GM12878 (cell line): ENCODE measurements at regions not wholly inside any gene's neighbourhood (a gene's known extent, or its start where the extent isn't known, plus 50 kb on each side); places are given as distances from the start of the nearest gene placed in this dataset.

Experiments
- CBFB ChIP-seq: IDR thresholded peaks from 2 replicates; pipeline ENCODE4 v1.6.1; 2016; ENCODE audit warnings: antibody characterized with exemption, low read depth
- HDAC2 ChIP-seq: fragments of 200-600 bp; sonication (generic); IDR thresholded peaks from 2 replicates; pipeline ENCODE4 v1.6.1; 2017
- NR2C1 ChIP-seq: fragments of 450-650 bp; IDR thresholded peaks from 2 replicates; pipeline ENCODE4 v1.6.1; 2017; ENCODE audit warnings: antibody characterized with exemption, mild to moderate bottlenecking, moderate library complexity
- POLR2A ChIP-seq: IDR thresholded peaks from 2 replicates; pipeline ENCODE4 v1.6.1; 2011; ENCODE audit warnings: low read depth, mild to moderate bottlenecking, low read length
- TAF1 ChIP-seq: IDR thresholded peaks from 2 replicates; pipeline ENCODE4 v1.6.1; 2011; ENCODE audit warnings: mild to moderate bottlenecking, low read depth, low read length, borderline replicate concordance
- ZNF217 ChIP-seq: fragments of 450-650 bp; IDR thresholded peaks from 2 replicates; pipeline ENCODE4 v1.6.1; 2017; ENCODE audit warnings: antibody characterized with exemption, mild to moderate bottlenecking
- ZSCAN29 ChIP-seq: fragments of 450-650 bp; IDR thresholded peaks from 2 replicates; pipeline ENCODE4 v1.6.1; 2017; ENCODE audit warnings: mild to moderate bottlenecking, moderate library complexity
- TF ChIP-seq, protein P1 (sequence below): IDR thresholded peaks from 2 replicates; pipeline ENCODE4 v1.6.1; 2011; ENCODE audit warnings: mild to moderate bottlenecking, low read depth, low read length, moderate library complexity; ENCODE audit not compliant: insufficient replicate concordance
- TF ChIP-seq, protein P2 (sequence below): IDR thresholded peaks from 2 replicates; pipeline ENCODE4 v1.6.1; 2011; ENCODE audit warnings: low read depth, low read length, improper control_type of control experiment, borderline replicate concordance
- TF ChIP-seq, protein P3 (sequence below): IDR thresholded peaks from 2 replicates; pipeline ENCODE4 v1.6.1; 2012; ENCODE audit warnings: low read depth, low read length, improper control_type of control experiment
- TF ChIP-seq, protein P4 (sequence below), 3 experiments: IDR thresholded peaks in 2 of 3; conservative IDR thresholded peaks in 1 of 3; 2 replicates each; pipeline ENCODE4 v1.5.1; 2011; ENCODE audit warnings: low read depth in 3 of 3, low read length in 3 of 3, mild to moderate bottlenecking in 3 of 3, control low read depth in 2 of 3, moderate library complexity in 2 of 3, inconsistent platforms in 1 of 3, mixed read lengths in 1 of 3; ENCODE audit not compliant: control insufficient read depth in 2 of 3, insufficient read depth in 1 of 3; ENCODE audit errors: extremely low read depth in 1 of 3

DNA sequence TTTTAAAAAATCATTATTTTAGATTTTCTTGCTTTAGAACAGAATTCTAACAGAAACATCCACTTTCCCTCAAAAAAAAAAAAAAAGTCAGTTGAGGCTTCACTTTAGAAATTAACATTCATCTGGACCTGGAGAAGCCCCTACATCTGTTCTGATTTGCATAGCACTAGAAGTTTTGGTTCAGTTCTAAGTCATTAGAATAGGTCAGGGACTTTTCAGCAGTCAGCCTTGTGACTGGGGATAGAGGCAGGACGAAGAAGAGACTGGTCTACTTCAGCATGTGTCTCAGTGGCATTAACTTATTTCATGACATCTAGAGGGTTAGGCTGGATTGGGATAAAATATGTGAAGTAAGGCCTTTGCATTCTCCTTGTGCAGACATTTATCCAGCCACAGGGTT is 215.8 kb upstream of the DAB2 start:
- TF ChIP-seq, protein P1, sequence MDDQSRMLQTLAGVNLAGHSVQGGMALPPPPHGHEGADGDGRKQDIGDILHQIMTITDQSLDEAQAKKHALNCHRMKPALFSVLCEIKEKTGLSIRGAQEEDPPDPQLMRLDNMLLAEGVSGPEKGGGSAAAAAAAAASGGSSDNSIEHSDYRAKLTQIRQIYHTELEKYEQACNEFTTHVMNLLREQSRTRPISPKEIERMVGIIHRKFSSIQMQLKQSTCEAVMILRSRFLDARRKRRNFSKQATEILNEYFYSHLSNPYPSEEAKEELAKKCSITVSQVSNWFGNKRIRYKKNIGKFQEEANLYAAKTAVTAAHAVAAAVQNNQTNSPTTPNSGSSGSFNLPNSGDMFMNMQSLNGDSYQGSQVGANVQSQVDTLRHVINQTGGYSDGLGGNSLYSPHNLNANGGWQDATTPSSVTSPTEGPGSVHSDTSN = no peak
- TF ChIP-seq POLR2A = no peak
- TF ChIP-seq, protein P2, sequence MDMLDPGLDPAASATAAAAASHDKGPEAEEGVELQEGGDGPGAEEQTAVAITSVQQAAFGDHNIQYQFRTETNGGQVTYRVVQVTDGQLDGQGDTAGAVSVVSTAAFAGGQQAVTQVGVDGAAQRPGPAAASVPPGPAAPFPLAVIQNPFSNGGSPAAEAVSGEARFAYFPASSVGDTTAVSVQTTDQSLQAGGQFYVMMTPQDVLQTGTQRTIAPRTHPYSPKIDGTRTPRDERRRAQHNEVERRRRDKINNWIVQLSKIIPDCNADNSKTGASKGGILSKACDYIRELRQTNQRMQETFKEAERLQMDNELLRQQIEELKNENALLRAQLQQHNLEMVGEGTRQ = no peak
- TF ChIP-seq, protein P3, sequence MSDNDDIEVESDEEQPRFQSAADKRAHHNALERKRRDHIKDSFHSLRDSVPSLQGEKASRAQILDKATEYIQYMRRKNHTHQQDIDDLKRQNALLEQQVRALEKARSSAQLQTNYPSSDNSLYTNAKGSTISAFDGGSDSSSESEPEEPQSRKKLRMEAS = no peak
- TF ChIP-seq ZNF217 = no peak
- TF ChIP-seq TAF1 = no peak
- TF ChIP-seq HDAC2 = no peak
- no peak for TF ChIP-seq ZSCAN29
- TF ChIP-seq CBFB = no peak
- no peak for TF ChIP-seq NR2C1
- TF ChIP-seq, protein P4, sequence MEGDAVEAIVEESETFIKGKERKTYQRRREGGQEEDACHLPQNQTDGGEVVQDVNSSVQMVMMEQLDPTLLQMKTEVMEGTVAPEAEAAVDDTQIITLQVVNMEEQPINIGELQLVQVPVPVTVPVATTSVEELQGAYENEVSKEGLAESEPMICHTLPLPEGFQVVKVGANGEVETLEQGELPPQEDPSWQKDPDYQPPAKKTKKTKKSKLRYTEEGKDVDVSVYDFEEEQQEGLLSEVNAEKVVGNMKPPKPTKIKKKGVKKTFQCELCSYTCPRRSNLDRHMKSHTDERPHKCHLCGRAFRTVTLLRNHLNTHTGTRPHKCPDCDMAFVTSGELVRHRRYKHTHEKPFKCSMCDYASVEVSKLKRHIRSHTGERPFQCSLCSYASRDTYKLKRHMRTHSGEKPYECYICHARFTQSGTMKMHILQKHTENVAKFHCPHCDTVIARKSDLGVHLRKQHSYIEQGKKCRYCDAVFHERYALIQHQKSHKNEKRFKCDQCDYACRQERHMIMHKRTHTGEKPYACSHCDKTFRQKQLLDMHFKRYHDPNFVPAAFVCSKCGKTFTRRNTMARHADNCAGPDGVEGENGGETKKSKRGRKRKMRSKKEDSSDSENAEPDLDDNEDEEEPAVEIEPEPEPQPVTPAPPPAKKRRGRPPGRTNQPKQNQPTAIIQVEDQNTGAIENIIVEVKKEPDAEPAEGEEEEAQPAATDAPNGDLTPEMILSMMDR (IDR thresholded peaks at IDR 0.05 in 2 of 3, conservative IDR thresholded peaks at IDR 0.05 in 1 of 3; ENCODE audit: control insufficient read depth in 2 of 3, extremely low read depth in 1 of 3, insufficient read depth in 1 of 3, low read depth in 3 of 3, low read length in 3 of 3) = no peak
